Kidney epithelial cell (primary cell): ENCODE measurements at regions not wholly inside any gene's neighbourhood (a gene's known extent, or its start where the extent isn't known, plus 50 kb on each side); places are given as distances from the start of the nearest gene placed in this dataset.
"Not testable (repeated sequence)": the region's sequence is repeated elsewhere in the genome, so short reads cannot be mapped to it uniquely, and the experiment has no call there.

Source experiments
- DNase-seq: peaks from one replicate; pipeline ENCODE4 v3.0.0-alpha.2; 2010; ENCODE audit warnings: low read depth
- H3K27me3 ChIP-seq: 2 replicates; pipeline ENCODE4 v1.6.0; 2011; ENCODE audit warnings: low read length; ENCODE audit not compliant: control insufficient read depth, insufficient read depth
- H3K36me3 ChIP-seq: 2 replicates; pipeline ENCODE4 v1.5.1; 2011; ENCODE audit warnings: low read length; ENCODE audit not compliant: control insufficient read depth, insufficient read depth
- H3K4me3 ChIP-seq: 2 replicates; pipeline ENCODE4 v1.5.1; 2011; ENCODE audit warnings: low read depth, mild to moderate bottlenecking, control low read depth, low read length
- TF ChIP-seq, protein P1 (sequence below): IDR thresholded peaks from 2 replicates; pipeline ENCODE4 v1.5.1; 2011; ENCODE audit warnings: mild to moderate bottlenecking, moderate library complexity, low read length, control low read depth, inconsistent platforms; ENCODE audit not compliant: insufficient read depth, poor library complexity, severe bottlenecking

DNA sequence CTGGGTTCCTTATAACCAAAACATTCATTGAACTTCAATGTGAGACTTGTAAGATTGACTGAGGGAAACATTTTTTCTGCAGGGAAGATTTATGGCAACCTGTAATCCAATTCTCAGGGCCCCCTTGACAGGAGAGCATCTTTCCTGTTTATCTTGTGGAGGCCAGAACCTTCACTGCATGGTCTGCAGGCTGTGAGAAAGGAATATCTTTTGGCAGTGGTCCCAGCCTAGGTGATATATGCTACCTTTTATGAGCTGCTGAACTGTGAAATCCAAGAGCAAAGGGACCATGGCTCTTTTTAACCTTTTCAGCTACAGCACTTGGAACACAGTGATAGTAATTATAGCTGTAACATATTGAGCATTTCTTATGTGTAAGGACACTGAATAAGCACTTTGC is 590.2 kb upstream of the B3GAT1 start:
- no peaks in the 10 kb centered on the region for H3K36me3 ChIP-seq
- H3K4me3 ChIP-seq, result no peak overlapping the region
- H3K27me3 ChIP-seq, result no peaks in the 10 kb centered on the region
- DNase-seq, result no peak
- TF ChIP-seq, protein P1, sequence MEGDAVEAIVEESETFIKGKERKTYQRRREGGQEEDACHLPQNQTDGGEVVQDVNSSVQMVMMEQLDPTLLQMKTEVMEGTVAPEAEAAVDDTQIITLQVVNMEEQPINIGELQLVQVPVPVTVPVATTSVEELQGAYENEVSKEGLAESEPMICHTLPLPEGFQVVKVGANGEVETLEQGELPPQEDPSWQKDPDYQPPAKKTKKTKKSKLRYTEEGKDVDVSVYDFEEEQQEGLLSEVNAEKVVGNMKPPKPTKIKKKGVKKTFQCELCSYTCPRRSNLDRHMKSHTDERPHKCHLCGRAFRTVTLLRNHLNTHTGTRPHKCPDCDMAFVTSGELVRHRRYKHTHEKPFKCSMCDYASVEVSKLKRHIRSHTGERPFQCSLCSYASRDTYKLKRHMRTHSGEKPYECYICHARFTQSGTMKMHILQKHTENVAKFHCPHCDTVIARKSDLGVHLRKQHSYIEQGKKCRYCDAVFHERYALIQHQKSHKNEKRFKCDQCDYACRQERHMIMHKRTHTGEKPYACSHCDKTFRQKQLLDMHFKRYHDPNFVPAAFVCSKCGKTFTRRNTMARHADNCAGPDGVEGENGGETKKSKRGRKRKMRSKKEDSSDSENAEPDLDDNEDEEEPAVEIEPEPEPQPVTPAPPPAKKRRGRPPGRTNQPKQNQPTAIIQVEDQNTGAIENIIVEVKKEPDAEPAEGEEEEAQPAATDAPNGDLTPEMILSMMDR, result no peak

DNA sequence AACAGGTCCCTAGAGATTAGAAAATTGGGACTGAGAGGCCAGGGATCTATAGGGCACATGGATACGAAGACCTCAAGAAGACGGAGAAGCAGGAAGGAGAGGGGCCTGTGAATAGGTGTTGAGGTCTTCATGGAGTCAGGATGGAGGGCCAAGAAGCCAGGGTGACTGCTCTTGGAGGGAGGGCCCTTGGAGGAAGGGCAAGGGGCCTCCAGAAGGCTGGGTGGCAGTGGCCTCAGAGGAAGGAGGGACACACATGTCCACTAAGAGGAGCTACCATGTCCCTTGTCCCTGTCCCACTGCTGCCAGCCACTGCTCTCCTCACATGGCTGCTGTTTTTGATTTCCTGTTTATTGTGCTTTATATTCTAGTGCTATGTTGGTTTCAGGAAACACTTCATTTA is 589.5 kb upstream of the B3GAT1 start:
- DNase-seq, result no peak
- H3K4me3 ChIP-seq, result no peak overlapping the region
- H3K27me3 ChIP-seq, result no peaks in the 10 kb centered on the region
- H3K36me3 ChIP-seq, result no peaks in the 10 kb centered on the region
- TF ChIP-seq, protein P1, result no peak

DNA sequence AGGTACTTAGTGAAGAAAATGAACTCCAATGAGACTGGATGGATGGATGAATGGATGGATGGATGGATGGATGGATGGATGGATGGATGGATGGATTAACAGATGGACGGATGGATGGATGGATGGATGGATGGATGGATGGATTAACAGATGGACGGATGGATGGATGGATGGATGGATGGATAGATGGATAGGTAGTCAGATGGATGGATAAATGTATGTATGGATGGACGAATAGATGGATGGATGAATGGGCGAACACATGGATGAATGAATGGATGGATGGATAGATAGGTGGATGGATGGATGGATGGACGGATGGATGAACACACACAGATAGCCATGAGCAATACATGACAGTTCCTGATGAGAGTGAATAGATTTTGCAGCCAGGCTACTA is 589.0 kb upstream of the B3GAT1 start:
- not testable (repeated sequence) for H3K36me3 ChIP-seq, H3K4me3 ChIP-seq, DNase-seq, H3K27me3 ChIP-seq

DNA sequence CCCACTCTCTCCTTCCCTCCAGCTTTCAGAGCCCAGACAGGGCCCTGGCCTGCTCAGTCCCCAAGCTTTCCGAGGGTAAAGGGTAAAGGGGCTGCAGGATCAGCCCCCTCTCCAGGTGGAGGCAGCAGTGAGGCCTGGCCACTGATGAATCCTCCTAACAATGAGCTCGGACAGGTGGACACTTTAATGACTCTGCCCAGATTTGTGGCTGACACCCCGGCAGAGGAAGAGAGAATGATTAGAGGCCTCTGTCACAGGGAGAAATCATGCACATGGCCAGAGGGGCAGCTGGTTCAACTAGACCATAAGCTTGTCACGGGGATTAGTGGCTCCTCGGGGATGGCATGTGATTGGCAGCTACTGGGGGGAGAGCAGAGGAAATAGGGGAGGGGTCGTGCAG is 587.5 kb upstream of the B3GAT1 start:
- no peak for DNase-seq
- H3K4me3 ChIP-seq, result no peak overlapping the region
- TF ChIP-seq, protein P1, result no peak
- H3K27me3 ChIP-seq, result no peaks in the 10 kb centered on the region
- no peaks in the 10 kb centered on the region for H3K36me3 ChIP-seq

DNA sequence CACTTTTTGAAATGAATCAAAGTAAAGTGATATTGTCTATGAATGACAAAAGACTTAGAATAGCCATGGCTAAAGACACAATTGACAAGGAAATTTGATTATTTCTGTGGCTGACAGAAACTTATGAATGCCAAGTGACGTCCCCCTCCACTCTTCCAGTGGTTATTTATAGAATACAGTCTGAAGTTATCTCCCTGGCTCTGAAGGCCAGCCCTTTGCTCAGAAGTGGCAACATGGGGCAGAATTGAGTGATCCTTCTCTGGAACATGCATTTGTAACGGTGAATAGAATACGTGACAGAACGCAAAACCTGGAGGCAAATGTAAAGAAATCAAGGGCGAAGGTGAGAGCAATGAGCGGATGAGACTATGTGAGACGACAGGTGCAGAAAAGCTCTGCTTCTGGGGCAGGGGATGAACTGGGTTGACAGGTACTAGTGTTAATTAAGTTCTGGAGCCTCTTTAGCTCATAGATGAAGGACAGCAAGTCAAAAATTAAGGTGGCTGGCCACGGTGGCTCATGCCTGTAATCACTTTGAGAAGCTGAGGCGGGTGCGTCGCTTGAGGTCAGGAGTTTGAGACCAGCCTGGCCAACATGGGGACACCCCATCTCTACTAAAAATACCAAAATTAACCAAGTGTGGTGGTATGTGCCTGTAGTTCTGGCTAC is 585.7 kb upstream of the B3GAT1 start:
- no peaks in the 10 kb centered on the region for H3K27me3 ChIP-seq
- DNase-seq, result no peak
- TF ChIP-seq, protein P1, result no peak
- H3K36me3 ChIP-seq, result no peaks in the 10 kb centered on the region
- no peak overlapping the region for H3K4me3 ChIP-seq

DNA sequence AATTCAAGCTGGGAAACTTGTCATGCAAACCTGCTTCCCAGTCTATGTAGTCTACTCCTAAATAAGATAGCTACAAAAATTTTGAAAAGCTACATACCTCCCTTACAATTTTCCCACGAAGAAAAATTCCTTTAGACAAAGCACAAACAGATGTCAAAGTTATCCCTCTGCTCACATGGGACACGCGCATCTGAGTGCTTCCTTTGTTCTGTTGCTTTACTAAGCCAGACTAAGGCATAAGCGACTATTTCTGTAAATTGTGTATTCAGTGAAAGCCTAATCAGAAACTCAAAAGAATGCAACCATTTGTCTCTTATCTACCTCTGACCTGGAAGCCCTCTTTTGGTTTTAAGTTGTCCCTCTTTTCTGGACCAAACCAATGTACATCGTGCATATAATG is 583.7 kb upstream of the B3GAT1 start:
- Histone ChIP-seq H3K27me3 (no peaks in the 10 kb centered on the region), H3K4me3 (no peak overlapping the region), H3K36me3 (no peaks in the 10 kb centered on the region)
- TF ChIP-seq, protein P1, result no peak
- DNase-seq, result no peak
